Pancreas (tissue), 10 donors: ENCODE measurements at regions not wholly inside any gene's neighbourhood (a gene's known extent, or its start where the extent isn't known, plus 50 kb on each side); places are given as distances from the start of the nearest gene placed in this dataset.

Source experiments
- ATAC-seq, 4 donors: fragments of 200-7000 bp; cut with Tn5 transposase; one replicate each; pipeline versions ENCODE4 v1.8.0 to v1.9.1; 2020; ENCODE audit warnings: mild to moderate bottlenecking in 4 of 4, moderate library complexity in 4 of 4
- DNase-seq, 6 donors: peaks; one replicate each; pipeline ENCODE4 v3.0.0-alpha.2; 2020
- FAIRE-seq: peaks from 2 replicates; lab custom pipeline; 2012; peaks lifted over from hg19 to GRCh38; lab: Jason Lieb, UNC
- H3K27ac ChIP-seq, 4 donors: fragments of 200-600 bp; sonication (generic); 1 replicate in 3 of 4; 2 replicates in 1 of 4; pipeline versions ENCODE4 v1.5.0 to v1.8.0; 2020
- H3K27me3 ChIP-seq, 4 donors: fragments of 200-600 bp; one replicate each; pipeline ENCODE4 v1.8.0; 2021
- H3K36me3 ChIP-seq, 3 donors: fragments of 200-600 bp; sonication (generic) in 1 of 3; one replicate each; pipeline versions ENCODE4 v1.5.0 to v1.8.0; 2020 to 2021
- H3K4me1 ChIP-seq, 3 donors: fragments of 200-600 bp; one replicate each; pipeline ENCODE4 v1.8.0; 2021
- H3K4me3 ChIP-seq, 4 donors: fragments of 200-600 bp; sonication (generic) in 2 of 4; one replicate each; pipeline versions ENCODE4 v1.5.0 to v1.8.0; 2020 to 2021
- H3K9me3 ChIP-seq, 4 donors: fragments of 200-600 bp; one replicate each; pipeline ENCODE4 v1.8.0; 2021
- CTCF ChIP-seq, 4 donors: fragments of 200-600 bp; sonication (generic) in 3 of 4; IDR thresholded peaks; one replicate each; pipeline versions ENCODE4 v1.5.0 to v1.8.0; 2021; ENCODE audit warnings: antibody characterized with exemption in 4 of 4
- WGBS, 2 donors: extraction: QIAGEN DNeasy Blood & Tissue Kit; methylation state at CpG; one replicate each; pipeline ENCODE4 v1.1.7; 2013; 5-methylcytosine and 5-hydroxymethylcytosine counted together
- intact Hi-C, 3 donors: fragments of 100-400 bp; cut with DNase I; formaldehyde crosslinking; loops; one replicate each; pipeline versions ENCODE4 v1.11.1 to v1.14.2; 2022
- donor health status: healthy with polysubstance abuse.
- donor health status: DM: no; HTN: no; CAD: no; lungs with moderate emphysema.
- donor health status: DM: no; HTN: no; CAD: no.
- donor health status: control.
- donor health status: control.
- donor health status: Bipolar disorder and iron deficiency.
- donor health status: DM: yes; HTN: yes; CAD: no.
- donor health status: DM: no; HTN: no; CAD: no.
- donor health status: DM: no; HTN: no; CAD: no.
- donor health status: DM: yes; HTN: yes; CAD: no.

- ATAC-seq, result peak in 1 of 4 donors; percentile 54
Measured at GRCh38 chr12:19850346-19851065, 411.2 kb downstream of the AEBP2 start.

GRCh38 chr12:19852100-19852855 lies 413.0 kb downstream of the AEBP2 start:
- FAIRE-seq, result no peak
- Histone ChIP-seq H3K36me3 (no peaks in the 10 kb centered on the region), H3K9me3 (no peaks in the 10 kb centered on the region), H3K27me3 (no peaks in the 10 kb centered on the region), H3K4me3 (no peak overlapping the region), H3K27ac (no peak overlapping the region), H3K4me1 (peaks cover 0 to 12% (median under 1%) of the 10 kb centered on the region in 3 donors)
- DNase-seq, result no peak
- WGBS, 2 donors, result 87 to 92% methylated on average over 5 of the region's 5 CpGs
- no peak for ATAC-seq
- intact Hi-C loops, result no loop called here
- no peak for TF ChIP-seq CTCF (IDR thresholded peaks at IDR 0.05)

More at GRCh38 chr12:19850346-19851065, 411.2 kb downstream of the AEBP2 start:
- peaks cover 0 to 11% (median 6%) of the 10 kb centered on the region in 3 donors for H3K4me1 ChIP-seq
- no peaks in the 10 kb centered on the region for H3K9me3 ChIP-seq
- no peak for TF ChIP-seq CTCF (IDR thresholded peaks at IDR 0.05)
- H3K36me3 ChIP-seq, result no peaks in the 10 kb centered on the region
- FAIRE-seq (no peak), DNase-seq (no peak)
- H3K4me3 ChIP-seq, result no peak overlapping the region
- 79 to 85% methylated on average over 11 of the region's 11 CpGs for WGBS, 2 donors
- no peak overlapping the region for H3K27ac ChIP-seq
- intact Hi-C loops, result no loop called here
- H3K27me3 ChIP-seq, result no peaks in the 10 kb centered on the region

- intact Hi-C loops, result no loop called here
- no peak overlapping the region for H3K4me3 ChIP-seq
- no peaks in the 10 kb centered on the region for H3K36me3 ChIP-seq
- DNase-seq (no peak), ATAC-seq (peak in 1 of 4 donors; percentile 14), FAIRE-seq (no peak)
- H3K27me3 ChIP-seq, result no peaks in the 10 kb centered on the region
- peaks cover 0 to 8% (median 0%) of the 10 kb centered on the region in 3 donors for H3K4me1 ChIP-seq
- H3K27ac ChIP-seq, result peak overlapping the region in 1 of 4 donors; percentile 8
- TF ChIP-seq CTCF (IDR thresholded peaks at IDR 0.05), result no peak
- H3K9me3 ChIP-seq, result no peaks in the 10 kb centered on the region
- WGBS, 2 donors, result 67 to 80% methylated on average over 4 of the region's 4 CpGs
Measured at GRCh38 chr12:19855851-19856250, 416.6 kb downstream of the AEBP2 start.

- WGBS, 2 donors, result 35 to 39% methylated on average over 5 of the region's 5 CpGs
- ATAC-seq (peak in 1 of 4 donors; percentile 21), FAIRE-seq (no peak), DNase-seq (no peak)
- Histone ChIP-seq H3K9me3 (no peaks in the 10 kb centered on the region), H3K27me3 (no peaks in the 10 kb centered on the region), H3K4me1 (peaks cover 0 to 8% (median 0%) of the 10 kb centered on the region in 3 donors), H3K4me3 (no peak overlapping the region), H3K36me3 (no peaks in the 10 kb centered on the region), H3K27ac (peak overlapping the region in 2 of 4 donors; percentile 8 to 10)
- no peak for TF ChIP-seq CTCF (IDR thresholded peaks at IDR 0.05)
- intact Hi-C loops, result no loop called here
Measured at GRCh38 chr12:19856389-19856788, 417.1 kb downstream of the AEBP2 start.
